ENCODE measurements at regions not wholly inside any gene's neighbourhood (a gene's known extent, or its start where the extent isn't known, plus 50 kb on each side); places are given as distances from the start of the nearest gene placed in this dataset.

GRCh38 chr11:42311944-42312343 lies 852.5 kb upstream of the LRRC4C start:
- TF ChIP-seq CTCF (IDR thresholded peaks at IDR 0.05 in 4 of 5, conservative IDR thresholded peaks at IDR 0.05 in 1 of 5): no peak
- TF ChIP-seq POLR2A (IDR thresholded peaks at IDR 0.05): no peak
